Colonic mucosa (tissue), 4 donors: ENCODE measurements at regions not wholly inside any gene's neighbourhood (a gene's known extent, or its start where the extent isn't known, plus 50 kb on each side); places are given as distances from the start of the nearest gene placed in this dataset.

Source experiments
- DNase-seq: peaks from one replicate; pipeline ENCODE4 v3.0.0-alpha.2; 2020
- H3K27ac ChIP-seq: fragments of 200-600 bp; one replicate; pipeline ENCODE4 v1.8.0; 2021
- H3K27me3 ChIP-seq: fragments of 200-600 bp; one replicate; pipeline ENCODE4 v1.8.0; 2021
- H3K36me3 ChIP-seq: fragments of 200-600 bp; one replicate; pipeline ENCODE4 v1.8.0; 2021
- H3K4me1 ChIP-seq: fragments of 200-600 bp; one replicate; pipeline ENCODE4 v1.8.0; 2021; ENCODE audit warnings: mild to moderate bottlenecking
- H3K4me3 ChIP-seq: fragments of 200-600 bp; one replicate; pipeline ENCODE4 v1.8.0; 2021
- H3K9ac ChIP-seq, 2 donors: one replicate each; pipeline ENCODE4 v1.7.0; 2013; ENCODE audit warnings: control low read depth in 2 of 2, low read depth in 2 of 2, low read length in 2 of 2
- H3K9me3 ChIP-seq: fragments of 200-600 bp; one replicate; pipeline ENCODE4 v1.8.0; 2021
- intact Hi-C: fragments of 100-400 bp; cut with DNase I; formaldehyde crosslinking; loops from one replicate; pipeline ENCODE4 v1.14.1; 2022
- TF ChIP-seq, protein P1 (sequence below): fragments of 200-600 bp; IDR thresholded peaks from one replicate; pipeline ENCODE4 v1.8.0; 2022; ENCODE audit warnings: antibody characterized with exemption, mild to moderate bottlenecking
- donor health status: healthy.
- donor health status: DM: no; HTN: no; CAD: no.
- donor health status: DM: no; HTN: no; CAD: no.

DNA sequence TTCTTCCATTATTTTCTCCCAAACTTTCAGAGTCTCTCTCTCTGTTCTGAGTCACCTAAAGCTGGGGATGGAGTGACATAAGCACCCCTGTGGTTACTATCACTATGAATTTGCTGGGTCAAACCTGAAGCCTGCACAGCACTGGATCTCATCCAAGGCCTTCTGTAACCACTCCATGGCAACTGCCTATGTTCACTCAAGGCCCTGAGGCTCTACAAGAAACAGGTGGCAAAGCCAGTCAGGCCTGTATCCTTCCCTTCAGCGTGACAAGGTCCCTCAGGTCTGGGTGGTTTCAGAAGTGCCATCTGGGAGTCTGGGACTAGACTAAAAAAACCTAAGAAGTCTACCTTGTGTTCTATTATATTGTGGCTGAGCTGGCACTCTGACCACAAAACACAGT, 1278.8 kb upstream of the EYS start:
- Histone ChIP-seq H3K4me3 (no peak overlapping the region), H3K36me3 (no peaks in the 10 kb centered on the region), H3K4me1 (no peaks in the 10 kb centered on the region), H3K27ac (no peak overlapping the region), H3K27me3 (no peaks in the 10 kb centered on the region), H3K9ac (no peak overlapping the region), H3K9me3 (no peaks in the 10 kb centered on the region)
- intact Hi-C loops: no loop called here
- no peak for DNase-seq
- TF ChIP-seq, protein P1, sequence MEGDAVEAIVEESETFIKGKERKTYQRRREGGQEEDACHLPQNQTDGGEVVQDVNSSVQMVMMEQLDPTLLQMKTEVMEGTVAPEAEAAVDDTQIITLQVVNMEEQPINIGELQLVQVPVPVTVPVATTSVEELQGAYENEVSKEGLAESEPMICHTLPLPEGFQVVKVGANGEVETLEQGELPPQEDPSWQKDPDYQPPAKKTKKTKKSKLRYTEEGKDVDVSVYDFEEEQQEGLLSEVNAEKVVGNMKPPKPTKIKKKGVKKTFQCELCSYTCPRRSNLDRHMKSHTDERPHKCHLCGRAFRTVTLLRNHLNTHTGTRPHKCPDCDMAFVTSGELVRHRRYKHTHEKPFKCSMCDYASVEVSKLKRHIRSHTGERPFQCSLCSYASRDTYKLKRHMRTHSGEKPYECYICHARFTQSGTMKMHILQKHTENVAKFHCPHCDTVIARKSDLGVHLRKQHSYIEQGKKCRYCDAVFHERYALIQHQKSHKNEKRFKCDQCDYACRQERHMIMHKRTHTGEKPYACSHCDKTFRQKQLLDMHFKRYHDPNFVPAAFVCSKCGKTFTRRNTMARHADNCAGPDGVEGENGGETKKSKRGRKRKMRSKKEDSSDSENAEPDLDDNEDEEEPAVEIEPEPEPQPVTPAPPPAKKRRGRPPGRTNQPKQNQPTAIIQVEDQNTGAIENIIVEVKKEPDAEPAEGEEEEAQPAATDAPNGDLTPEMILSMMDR: no peak

DNA sequence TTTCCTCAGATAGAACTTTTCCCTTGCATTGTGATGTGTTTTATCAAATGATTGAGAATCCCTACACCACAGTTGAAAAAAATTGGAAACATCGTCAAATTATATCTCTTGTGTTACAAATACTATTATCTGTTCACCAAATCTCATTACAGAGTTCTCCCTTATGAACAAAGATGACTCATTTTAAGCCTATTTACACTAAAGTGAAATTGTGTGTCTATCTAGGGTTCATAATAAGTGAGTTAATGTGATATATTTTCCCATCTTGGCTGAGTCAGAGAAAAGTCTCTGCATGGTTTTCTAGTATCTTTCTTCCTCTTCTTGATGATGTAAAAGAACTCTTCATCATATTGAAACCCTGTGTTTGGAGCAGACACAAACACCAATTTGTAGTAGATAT, 1263.3 kb upstream of the EYS start:
- Histone ChIP-seq H3K27me3 (no peaks in the 10 kb centered on the region), H3K4me3 (no peak overlapping the region), H3K9me3 (no peaks in the 10 kb centered on the region), H3K36me3 (no peaks in the 10 kb centered on the region), H3K27ac (no peak overlapping the region), H3K4me1 (no peaks in the 10 kb centered on the region), H3K9ac (no peak overlapping the region)
- no peak for DNase-seq
- TF ChIP-seq, protein P1: no peak
- intact Hi-C loops: no loop called here

DNA sequence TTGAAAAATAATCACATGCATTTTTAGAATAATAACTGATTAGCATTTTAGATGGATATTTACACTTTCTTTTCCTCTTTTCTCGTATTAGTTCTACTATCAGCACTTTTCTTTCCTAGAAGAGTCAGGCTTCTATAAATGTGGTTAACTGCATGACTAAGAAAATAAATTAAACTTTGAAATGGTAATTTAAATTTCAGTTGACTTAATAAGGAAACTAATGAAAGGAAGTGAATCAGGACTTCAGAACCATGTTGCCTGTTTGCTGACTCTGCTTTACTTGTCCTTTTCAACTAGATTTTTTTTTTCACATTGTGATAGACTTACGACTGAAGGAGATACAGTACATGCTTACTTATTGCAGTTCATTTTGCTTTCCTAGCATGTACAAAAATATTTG, 1258.2 kb upstream of the EYS start:
- H3K4me3 ChIP-seq: no peak overlapping the region
- H3K27me3 ChIP-seq: no peaks in the 10 kb centered on the region
- DNase-seq: no peak
- H3K4me1 ChIP-seq: no peaks in the 10 kb centered on the region
- TF ChIP-seq, protein P1: no peak
- no peak overlapping the region for H3K27ac ChIP-seq
- intact Hi-C loops: no loop called here
- H3K9ac ChIP-seq: no peak overlapping the region
- no peaks in the 10 kb centered on the region for H3K36me3 ChIP-seq
- H3K9me3 ChIP-seq: no peaks in the 10 kb centered on the region

DNA sequence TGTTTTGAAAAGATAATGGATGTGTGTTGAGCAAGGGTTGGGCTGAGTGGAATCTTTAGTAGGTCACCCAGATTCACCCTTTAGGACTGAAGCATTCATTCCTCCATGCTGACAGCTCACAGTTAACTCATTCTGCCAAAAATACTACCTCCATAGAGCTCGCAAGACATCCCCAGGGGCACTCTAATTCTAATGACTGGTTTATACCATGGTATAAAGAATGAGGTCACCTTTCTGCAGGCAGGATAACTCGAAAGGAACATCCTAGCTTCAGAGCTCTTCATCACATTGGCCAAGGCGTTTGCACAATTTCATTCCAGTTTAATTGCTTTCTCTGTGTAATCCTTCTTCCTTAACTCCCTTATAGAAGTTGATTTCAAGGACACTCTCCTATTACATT, 1257.2 kb upstream of the EYS start:
- H3K27ac ChIP-seq: no peak overlapping the region
- H3K4me1 ChIP-seq: no peaks in the 10 kb centered on the region
- H3K9ac ChIP-seq: no peak overlapping the region
- no peaks in the 10 kb centered on the region for H3K9me3 ChIP-seq
- H3K27me3 ChIP-seq: no peaks in the 10 kb centered on the region
- no peaks in the 10 kb centered on the region for H3K36me3 ChIP-seq
- no peak overlapping the region for H3K4me3 ChIP-seq
- TF ChIP-seq, protein P1: no peak
- DNase-seq: no peak
- intact Hi-C loops: no loop called here

DNA sequence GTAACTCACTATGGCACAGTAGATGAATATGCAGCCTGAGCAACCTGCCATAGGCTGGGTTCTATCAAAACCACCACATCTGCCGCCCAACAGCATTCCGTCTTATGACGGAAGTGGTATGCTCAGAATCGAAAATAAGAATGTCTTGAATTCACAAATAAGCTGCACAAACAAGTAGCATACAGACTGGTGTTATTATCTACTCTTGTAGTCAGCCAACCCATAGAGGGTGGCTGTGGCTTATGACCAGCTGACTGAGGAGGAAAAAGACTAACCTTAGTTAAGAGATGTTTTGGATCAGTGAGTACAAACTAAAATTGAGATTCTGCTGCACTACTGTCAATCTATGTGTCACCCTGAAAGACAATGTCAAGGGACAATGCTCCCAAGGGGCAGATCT, 1255.1 kb upstream of the EYS start:
- Histone ChIP-seq H3K27ac (no peak overlapping the region), H3K4me3 (no peak overlapping the region), H3K27me3 (no peaks in the 10 kb centered on the region), H3K4me1 (no peaks in the 10 kb centered on the region), H3K9ac (no peak overlapping the region), H3K9me3 (no peaks in the 10 kb centered on the region), H3K36me3 (no peaks in the 10 kb centered on the region)
- TF ChIP-seq, protein P1: no peak
- no peak for DNase-seq
- intact Hi-C loops: no loop called here

DNA sequence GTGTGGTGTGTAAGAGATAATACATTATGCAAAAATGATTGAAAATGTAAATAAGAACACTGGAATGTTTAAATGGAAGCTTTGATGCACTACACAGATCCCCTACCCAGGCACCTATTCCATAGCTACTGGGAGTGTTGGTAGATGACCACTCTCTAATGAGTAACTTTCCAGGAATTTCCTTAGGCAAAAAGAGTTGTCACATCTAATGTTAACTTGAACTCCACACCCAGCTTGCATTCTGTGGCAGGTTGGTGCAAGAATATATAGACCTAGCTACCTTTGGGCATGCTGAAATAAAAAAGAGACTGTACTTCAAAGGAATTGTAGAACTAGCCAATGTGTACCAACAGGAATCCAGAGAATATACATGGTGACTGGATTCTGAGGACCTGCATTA, 1254.2 kb upstream of the EYS start:
- intact Hi-C loops: no loop called here
- H3K4me3 ChIP-seq: no peak overlapping the region
- no peaks in the 10 kb centered on the region for H3K9me3 ChIP-seq
- DNase-seq: no peak
- H3K36me3 ChIP-seq: no peaks in the 10 kb centered on the region
- TF ChIP-seq, protein P1: no peak
- no peak overlapping the region for H3K9ac ChIP-seq
- no peaks in the 10 kb centered on the region for H3K4me1 ChIP-seq
- H3K27me3 ChIP-seq: no peaks in the 10 kb centered on the region
- no peak overlapping the region for H3K27ac ChIP-seq
